ENCODE measurements at regions not wholly inside any gene's neighbourhood (a gene's known extent, or its start where the extent isn't known, plus 50 kb on each side); places are given as distances from the start of the nearest gene placed in this dataset.

- TF ChIP-seq CTCF (IDR thresholded peaks at IDR 0.05), result no peak
- Histone ChIP-seq H3K36me3 (no peaks in the 10 kb centered on the region), H3K4me3 (no peak overlapping the region), H3K9ac (ENCODE audit: low read depth in 2 of 2, low read length in 2 of 2) (no peak overlapping the region), H3K27ac (no peak overlapping the region), H3K4me1 (no peaks in the 10 kb centered on the region), H3K9me3 (no peaks in the 10 kb centered on the region), H3K27me3 (no peaks in the 10 kb centered on the region)
- DNase-seq, result no peak
- intact Hi-C loops (cut with DNase I), result no loop called here
Observed at GRCh38 chr5:60370508-60370907, 329.5 kb downstream of the DEPDC1B start.

GRCh38 chr5:60369391-60369790, 330.6 kb downstream of the DEPDC1B start:
- no peaks in the 10 kb centered on the region for H3K27me3 ChIP-seq
- no peak for DNase-seq
- H3K27ac ChIP-seq, result no peak overlapping the region
- H3K4me3 ChIP-seq, result no peak overlapping the region
- H3K9ac ChIP-seq (ENCODE audit: low read depth in 2 of 2, low read length in 2 of 2), result no peak overlapping the region
- H3K9me3 ChIP-seq, result no peaks in the 10 kb centered on the region
- intact Hi-C loops (cut with DNase I), result no loop called here
- H3K4me1 ChIP-seq, result no peaks in the 10 kb centered on the region
- no peak for TF ChIP-seq CTCF (IDR thresholded peaks at IDR 0.05)
- H3K36me3 ChIP-seq, result no peaks in the 10 kb centered on the region

GRCh38 chr5:60368100-60368499, 331.9 kb downstream of the DEPDC1B start:
- no peak for DNase-seq
- Histone ChIP-seq H3K9ac (ENCODE audit: low read depth in 2 of 2, low read length in 2 of 2) (no peak overlapping the region), H3K36me3 (no peaks in the 10 kb centered on the region), H3K4me3 (no peak overlapping the region), H3K27me3 (no peaks in the 10 kb centered on the region), H3K4me1 (no peaks in the 10 kb centered on the region), H3K27ac (no peak overlapping the region), H3K9me3 (no peaks in the 10 kb centered on the region)
- intact Hi-C loops (cut with DNase I), result no loop called here
- TF ChIP-seq CTCF (IDR thresholded peaks at IDR 0.05), result no peak

GRCh38 chr5:60366489-60366888, 333.5 kb downstream of the DEPDC1B start:
- H3K36me3 ChIP-seq, result no peaks in the 10 kb centered on the region
- no peak for TF ChIP-seq CTCF (IDR thresholded peaks at IDR 0.05)
- no peak overlapping the region for H3K9ac ChIP-seq (ENCODE audit: low read depth in 2 of 2, low read length in 2 of 2)
- no peak overlapping the region for H3K4me3 ChIP-seq
- no peak overlapping the region for H3K27ac ChIP-seq
- no peaks in the 10 kb centered on the region for H3K4me1 ChIP-seq
- H3K9me3 ChIP-seq, result no peaks in the 10 kb centered on the region
- no peaks in the 10 kb centered on the region for H3K27me3 ChIP-seq
- intact Hi-C loops (cut with DNase I), result no loop called here
- no peak for DNase-seq

GRCh38 chr5:60365001-60365400, 335.0 kb downstream of the DEPDC1B start:
- DNase-seq, result no peak
- Histone ChIP-seq H3K9ac (ENCODE audit: low read depth in 2 of 2, low read length in 2 of 2) (no peak overlapping the region), H3K27me3 (no peaks in the 10 kb centered on the region), H3K36me3 (no peaks in the 10 kb centered on the region), H3K27ac (no peak overlapping the region), H3K4me1 (no peaks in the 10 kb centered on the region), H3K9me3 (no peaks in the 10 kb centered on the region), H3K4me3 (no peak overlapping the region)
- no peak for TF ChIP-seq CTCF (IDR thresholded peaks at IDR 0.05)
- intact Hi-C loops (cut with DNase I), result no loop called here

- Histone ChIP-seq H3K27me3 (no peaks in the 10 kb centered on the region), H3K4me3 (no peak overlapping the region), H3K9me3 (no peaks in the 10 kb centered on the region), H3K4me1 (no peaks in the 10 kb centered on the region), H3K27ac (no peak overlapping the region), H3K9ac (ENCODE audit: low read depth in 2 of 2, low read length in 2 of 2) (no peak overlapping the region), H3K36me3 (no peaks in the 10 kb centered on the region)
- DNase-seq, result no peak
- TF ChIP-seq CTCF (IDR thresholded peaks at IDR 0.05), result no peak
- intact Hi-C loops (cut with DNase I), result no loop called here
Observed at GRCh38 chr5:60362158-60362557, 337.8 kb downstream of the DEPDC1B start.

All from colonic mucosa (tissue), 4 donors.